ENCODE measurements at regions not wholly inside any gene's neighbourhood (a gene's known extent, or its start where the extent isn't known, plus 50 kb on each side); places are given as distances from the start of the nearest gene placed in this dataset.

- no peak for TF ChIP-seq SIN3A (IDR thresholded peaks at IDR 0.05; ENCODE audit: low read depth)
- no peak for TF ChIP-seq YY1 (IDR thresholded peaks at IDR 0.05; ENCODE audit: extremely low read depth, insufficient replicate concordance, low read depth, low read length)
- TF ChIP-seq ATF3 (IDR thresholded peaks at IDR 0.05), result no peak
Measured at GRCh38 chr1:30189818-30190500, 533.4 kb downstream of the MATN1 start (continued).

- Histone ChIP-seq H3K4me1 (ENCODE audit: control insufficient read depth in 1 of 2, insufficient read depth in 2 of 2, low read length in 2 of 2) (peaks cover 5 to 11% of the 10 kb centered on the region in 2 experiments; a peak in 3 of 4 replicates), H3K36me3 (ENCODE audit: control insufficient read depth in 1 of 2, insufficient read depth in 2 of 2, low read length in 2 of 2) (no peaks in the 10 kb centered on the region), H3K4me2 (ENCODE audit: low read length) (no peak overlapping the region), H3K27me3 (ENCODE audit: insufficient read depth, low read length) (peaks cover 25% of the 10 kb centered on the region; the same call in 1 of the 2 replicates), H3K9me3 (ENCODE audit: control insufficient read depth in 1 of 2, insufficient read depth in 1 of 2, low read depth in 1 of 2, low read length in 2 of 2) (no peaks in the 10 kb centered on the region), H3K27ac (ENCODE audit: low read depth, low read length) (no peak overlapping the region), H3K4me3 (replicated peaks in 1 of 2; ENCODE audit: low read depth in 1 of 2, low read length in 2 of 2) (no peak overlapping the region), H2AFZ (ENCODE audit: low read depth, low read length, poor library complexity, severe bottlenecking) (no peak overlapping the region), H3K9me2 (ENCODE audit: insufficient read depth) (no peaks in the 10 kb centered on the region), H3K79me2 (ENCODE audit: insufficient read depth, low read length) (no peaks in the 10 kb centered on the region), H3K9ac (ENCODE audit: low read length) (no peak overlapping the region), H4K20me1 (ENCODE audit: insufficient read depth) (no peaks in the 10 kb centered on the region)
- no peak for DNase-seq (ENCODE audit: low read depth, low spot score)
- POLR2A ChIA-PET, result no interaction called here
- intact Hi-C loops (cut with micrococcal nuclease), result no loop called here
- no peak for ATAC-seq
- no peak for TF ChIP-seq REST (IDR thresholded peaks at IDR 0.05; ENCODE audit: low read depth)
- BruUV-seq (replicated peaks), result no TSS peak
- CTCF ChIA-PET, result no interaction called here
- RAD21 ChIA-PET (ENCODE audit: low non-redundant PET in 1 of 2, low total read pairs in 2 of 2, uncharacterized antibody in 2 of 2, unreplicated experiment in 2 of 2), result no interaction called here
Measured at GRCh38 chr1:30188999-30189398, 534.4 kb downstream of the MATN1 start.

All from HCT116 (cell line).